A673 (cell line): ENCODE measurements at regions not wholly inside any gene's neighbourhood (a gene's known extent, or its start where the extent isn't known, plus 50 kb on each side); places are given as distances from the start of the nearest gene placed in this dataset.

Experiments used
- BruUV-seq: library from RNA; stranded (reverse); fragments of 400-500 nt; replicated peaks from 2 replicates; lab custom pipeline; 2021; lab: Mats Ljungman, UMichigan
- CTCF ChIA-PET: fragments of 300-600 bp; sonication (Branson Sonifier 250); formaldehyde crosslinking; loops from one replicate; lab custom pipeline; 2022; ENCODE audit warnings: antibody characterized with exemption; lab: Charles Lee
- POLR2A ChIA-PET: fragments of 300-600 bp; sonication (Branson Sonifier 250); formaldehyde crosslinking; loops from one replicate; lab custom pipeline; 2022; ENCODE audit warnings: antibody characterized with exemption; ENCODE audit not compliant: low non-redundant PET; lab: Charles Lee
- DNase-seq: peaks from one replicate; pipeline ENCODE4 v3.0.0-alpha.2; 2015; ENCODE audit warnings: low spot score
- H3K27ac ChIP-seq: fragments of 200-600 bp; sonication (generic); 2 replicates; pipeline ENCODE4 v1.5.1; 2016; ENCODE audit warnings: mixed run types, low read depth, mild to moderate bottlenecking, mixed read lengths, antibody characterized with exemption, low read length; ENCODE audit not compliant: poor library complexity, severe bottlenecking
- H3K27me3 ChIP-seq: fragments of 200-600 bp; sonication (generic); replicated peaks from 2 replicates; pipeline ENCODE4 v1.6.1; 2017; ENCODE audit warnings: mixed run types, low read depth, mild to moderate bottlenecking, mixed read lengths, antibody characterized with exemption, low read length; ENCODE audit not compliant: insufficient read depth, poor library complexity
- H3K36me3 ChIP-seq: fragments of 200-600 bp; sonication (generic); 2 replicates; pipeline ENCODE4 v1.6.1; 2016; ENCODE audit warnings: mixed run types, mild to moderate bottlenecking, mixed read lengths, antibody characterized with exemption, low read length; ENCODE audit not compliant: insufficient read depth, poor library complexity, severe bottlenecking
- H3K4me1 ChIP-seq: fragments of 200-600 bp; sonication (generic); 2 replicates; pipeline ENCODE4 v1.6.1; 2017; ENCODE audit warnings: mixed run types, mild to moderate bottlenecking, mixed read lengths, antibody characterized with exemption, low read length; ENCODE audit not compliant: insufficient read depth, poor library complexity, severe bottlenecking
- H3K4me3 ChIP-seq: fragments of 200-600 bp; sonication (generic); 2 replicates; pipeline ENCODE4 v1.5.1; 2016; ENCODE audit warnings: low read depth, mixed run types, mild to moderate bottlenecking, mixed read lengths, low read length; ENCODE audit not compliant: poor library complexity, severe bottlenecking
- H3K9me3 ChIP-seq: fragments of 200-600 bp; sonication (generic); 2 replicates; pipeline ENCODE4 v1.6.1; 2016; ENCODE audit warnings: mixed run types, low read depth, mild to moderate bottlenecking, mixed read lengths, antibody characterized with exemption, low read length; ENCODE audit not compliant: poor library complexity, severe bottlenecking
- EZH2 ChIP-seq: fragments of 200-600 bp; sonication (generic); IDR thresholded peaks from 2 replicates; pipeline ENCODE4 v1.6.1; 2017; ENCODE audit warnings: borderline replicate concordance, low read depth, mild to moderate bottlenecking, mixed read lengths, antibody characterized with exemption, low read length; ENCODE audit not compliant: poor library complexity, severe bottlenecking
- intact Hi-C: fragments of 100-400 bp; cut with micrococcal nuclease; formaldehyde crosslinking; loops from one replicate; pipeline ENCODE4 v1.10.0; 2022; ENCODE audit not compliant: unreplicated experiment
- TF ChIP-seq, protein P1 (sequence below): fragments of 300-800, 200-600 bp; sonication (generic); conservative IDR thresholded peaks from 2 replicates; pipeline ENCODE4 v1.5.1; 2017; ENCODE audit warnings: low read depth, mild to moderate bottlenecking, antibody characterized with exemption, low read length, moderate library complexity, mixed read lengths

DNA sequence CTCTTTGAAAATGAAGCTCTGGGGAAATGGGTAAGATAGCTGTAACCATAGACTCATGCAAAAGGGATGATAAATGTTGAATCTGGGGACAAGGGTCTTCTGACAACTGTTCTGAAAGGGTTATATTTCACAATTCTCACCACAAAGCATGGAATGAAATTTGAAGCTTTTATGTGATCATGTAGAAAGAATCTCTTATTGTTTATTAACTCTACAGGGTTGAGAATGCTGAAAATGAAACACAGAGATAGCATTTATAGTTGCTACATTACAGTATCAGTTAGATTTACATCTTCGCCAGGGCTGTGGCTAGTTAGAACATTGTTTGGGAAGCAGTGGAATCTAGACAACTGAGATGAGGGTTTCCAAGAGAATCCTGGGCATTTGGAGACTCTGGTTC, 97.4 kb upstream of the LHCGR start:
- intact Hi-C loops, result no loop called here
- Histone ChIP-seq H3K4me3 (no peak overlapping the region), H3K27ac (no peak overlapping the region), H3K4me1 (no peaks in the 10 kb centered on the region), H3K9me3 (no peaks in the 10 kb centered on the region), H3K36me3 (no peaks in the 10 kb centered on the region), H3K27me3 (no peaks in the 10 kb centered on the region)
- POLR2A ChIA-PET, result no interaction called here
- no TSS peak for BruUV-seq
- TF ChIP-seq, protein P1, sequence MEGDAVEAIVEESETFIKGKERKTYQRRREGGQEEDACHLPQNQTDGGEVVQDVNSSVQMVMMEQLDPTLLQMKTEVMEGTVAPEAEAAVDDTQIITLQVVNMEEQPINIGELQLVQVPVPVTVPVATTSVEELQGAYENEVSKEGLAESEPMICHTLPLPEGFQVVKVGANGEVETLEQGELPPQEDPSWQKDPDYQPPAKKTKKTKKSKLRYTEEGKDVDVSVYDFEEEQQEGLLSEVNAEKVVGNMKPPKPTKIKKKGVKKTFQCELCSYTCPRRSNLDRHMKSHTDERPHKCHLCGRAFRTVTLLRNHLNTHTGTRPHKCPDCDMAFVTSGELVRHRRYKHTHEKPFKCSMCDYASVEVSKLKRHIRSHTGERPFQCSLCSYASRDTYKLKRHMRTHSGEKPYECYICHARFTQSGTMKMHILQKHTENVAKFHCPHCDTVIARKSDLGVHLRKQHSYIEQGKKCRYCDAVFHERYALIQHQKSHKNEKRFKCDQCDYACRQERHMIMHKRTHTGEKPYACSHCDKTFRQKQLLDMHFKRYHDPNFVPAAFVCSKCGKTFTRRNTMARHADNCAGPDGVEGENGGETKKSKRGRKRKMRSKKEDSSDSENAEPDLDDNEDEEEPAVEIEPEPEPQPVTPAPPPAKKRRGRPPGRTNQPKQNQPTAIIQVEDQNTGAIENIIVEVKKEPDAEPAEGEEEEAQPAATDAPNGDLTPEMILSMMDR, result no peak
- TF ChIP-seq EZH2, result no peak
- no peak for DNase-seq
- CTCF ChIA-PET, result no interaction called here

DNA sequence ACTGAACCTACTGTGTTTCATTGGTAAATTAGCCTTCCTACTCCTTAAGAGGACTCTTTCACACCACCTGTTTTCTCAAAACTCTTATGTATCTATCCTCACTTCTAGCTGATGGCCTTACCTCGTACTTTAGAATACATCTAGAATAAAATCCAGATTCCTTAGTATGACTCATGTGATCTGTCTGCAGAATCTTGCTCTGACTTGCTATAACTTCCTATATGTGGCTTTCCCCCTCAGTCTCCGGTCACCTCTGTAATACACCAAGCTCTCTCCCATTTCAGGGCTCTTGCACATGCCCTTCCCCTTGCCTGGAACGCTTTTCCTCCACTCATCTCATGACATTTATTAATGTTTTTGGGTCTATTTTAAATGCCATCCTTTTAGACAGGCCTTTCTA, 95.6 kb upstream of the LHCGR start:
- H3K4me1 ChIP-seq, result no peaks in the 10 kb centered on the region
- DNase-seq, result no peak
- no peaks in the 10 kb centered on the region for H3K9me3 ChIP-seq
- no peak overlapping the region for H3K4me3 ChIP-seq
- intact Hi-C loops, result no loop called here
- TF ChIP-seq EZH2, result no peak
- TF ChIP-seq, protein P1, result no peak
- POLR2A ChIA-PET, result no interaction called here
- no TSS peak for BruUV-seq
- no peaks in the 10 kb centered on the region for H3K36me3 ChIP-seq
- no peak overlapping the region for H3K27ac ChIP-seq
- H3K27me3 ChIP-seq, result no peaks in the 10 kb centered on the region
- CTCF ChIA-PET, result no interaction called here

DNA sequence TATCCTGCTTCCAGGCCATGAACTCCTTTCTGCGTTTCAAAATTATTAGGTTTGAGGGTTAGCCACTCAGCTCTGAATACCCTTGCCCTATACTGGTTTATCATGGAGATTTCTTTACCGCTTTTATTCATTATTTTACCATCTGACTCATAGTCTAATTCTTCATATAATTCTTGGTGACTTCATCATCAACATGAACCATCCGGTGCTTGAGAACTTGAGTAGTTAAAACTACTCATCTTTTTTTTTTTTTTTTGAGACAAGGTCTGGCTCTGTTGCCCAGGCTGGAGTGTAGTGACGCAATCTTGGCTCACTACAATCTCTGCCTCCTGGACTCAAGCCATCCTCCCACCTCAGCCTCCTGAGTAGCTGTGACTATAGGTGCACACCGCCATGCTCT, 94.2 kb upstream of the LHCGR start:
- Histone ChIP-seq H3K27ac (no peak overlapping the region), H3K36me3 (no peaks in the 10 kb centered on the region), H3K4me3 (no peak overlapping the region), H3K9me3 (no peaks in the 10 kb centered on the region), H3K27me3 (no peaks in the 10 kb centered on the region), H3K4me1 (no peaks in the 10 kb centered on the region)
- DNase-seq, result no peak
- no TSS peak for BruUV-seq
- CTCF ChIA-PET, result interaction anchor here (0.6 kb wide), 1 partner anchor 346 kb away, joined by 6 read pairs; no protein-coding TSS in a partner anchor
- intact Hi-C loops, result no loop called here
- POLR2A ChIA-PET, result no interaction called here
- TF ChIP-seq, protein P1, result no peak
- TF ChIP-seq EZH2, result no peak
